ENCODE measurements at regions not wholly inside any gene's neighbourhood (a gene's known extent, or its start where the extent isn't known, plus 50 kb on each side); places are given as distances from the start of the nearest gene placed in this dataset.

GRCh38 chr5:128632264-128632663, 94.2 kb upstream of the FBN2 start:
- no peak overlapping the region for H3K27ac ChIP-seq (ENCODE audit: low read length)
- H3K36me3 ChIP-seq (ENCODE audit: control insufficient read depth in 2 of 2, insufficient read depth in 2 of 2, low read length in 2 of 2), result no peaks in the 10 kb centered on the region
- no peaks in the 10 kb centered on the region for H3K4me1 ChIP-seq (ENCODE audit: control insufficient read depth, insufficient read depth, low read length)
- no peaks in the 10 kb centered on the region for H3K27me3 ChIP-seq (ENCODE audit: control insufficient read depth in 1 of 2, insufficient read depth in 2 of 2, low read length in 2 of 2)
- H3K4me3 ChIP-seq (ENCODE audit: low read length in 2 of 2), result no peak overlapping the region
- no peaks in the 10 kb centered on the region for H3K9me3 ChIP-seq (ENCODE audit: control insufficient read depth in 2 of 2, low read length in 2 of 2)
- no peak overlapping the region for H3K9ac ChIP-seq (ENCODE audit: low read length in 2 of 2)

- Histone ChIP-seq H3K9ac (ENCODE audit: low read length in 2 of 2) (no peak overlapping the region), H3K4me3 (ENCODE audit: low read length in 2 of 2) (no peak overlapping the region), H3K27ac (ENCODE audit: low read length) (no peak overlapping the region), H3K9me3 (ENCODE audit: control insufficient read depth in 2 of 2, low read length in 2 of 2) (no peaks in the 10 kb centered on the region), H3K4me1 (ENCODE audit: control insufficient read depth, insufficient read depth, low read length) (no peaks in the 10 kb centered on the region), H3K27me3 (ENCODE audit: control insufficient read depth in 1 of 2, insufficient read depth in 2 of 2, low read length in 2 of 2) (no peaks in the 10 kb centered on the region), H3K36me3 (ENCODE audit: control insufficient read depth in 2 of 2, insufficient read depth in 2 of 2, low read length in 2 of 2) (no peaks in the 10 kb centered on the region)
These were observed 95.9 kb upstream of the FBN2 start for GRCh38 chr5:128633901-128634300.

GRCh38 chr5:128635379-128635778, 97.3 kb upstream of the FBN2 start:
- no peaks in the 10 kb centered on the region for H3K27me3 ChIP-seq (ENCODE audit: control insufficient read depth in 1 of 2, insufficient read depth in 2 of 2, low read length in 2 of 2)
- H3K4me1 ChIP-seq (ENCODE audit: control insufficient read depth, insufficient read depth, low read length), result no peaks in the 10 kb centered on the region
- H3K9me3 ChIP-seq (ENCODE audit: control insufficient read depth in 2 of 2, low read length in 2 of 2), result no peaks in the 10 kb centered on the region
- H3K27ac ChIP-seq (ENCODE audit: low read length), result no peak overlapping the region
- H3K4me3 ChIP-seq (ENCODE audit: low read length in 2 of 2), result no peak overlapping the region
- no peak overlapping the region for H3K9ac ChIP-seq (ENCODE audit: low read length in 2 of 2)
- no peaks in the 10 kb centered on the region for H3K36me3 ChIP-seq (ENCODE audit: control insufficient read depth in 2 of 2, insufficient read depth in 2 of 2, low read length in 2 of 2)

- H3K4me1 ChIP-seq (ENCODE audit: control insufficient read depth, insufficient read depth, low read length), result no peaks in the 10 kb centered on the region
- H3K9me3 ChIP-seq (ENCODE audit: control insufficient read depth in 2 of 2, low read length in 2 of 2), result no peaks in the 10 kb centered on the region
- no peak overlapping the region for H3K4me3 ChIP-seq (ENCODE audit: low read length in 2 of 2)
- H3K27me3 ChIP-seq (ENCODE audit: control insufficient read depth in 1 of 2, insufficient read depth in 2 of 2, low read length in 2 of 2), result no peaks in the 10 kb centered on the region
- no peak overlapping the region for H3K9ac ChIP-seq (ENCODE audit: low read length in 2 of 2)
- no peaks in the 10 kb centered on the region for H3K36me3 ChIP-seq (ENCODE audit: control insufficient read depth in 2 of 2, insufficient read depth in 2 of 2, low read length in 2 of 2)
- no peak overlapping the region for H3K27ac ChIP-seq (ENCODE audit: low read length)
These were observed 98.3 kb upstream of the FBN2 start for GRCh38 chr5:128636361-128636760.

- no peak overlapping the region for H3K9ac ChIP-seq (ENCODE audit: low read length in 2 of 2)
- no peaks in the 10 kb centered on the region for H3K36me3 ChIP-seq (ENCODE audit: control insufficient read depth in 2 of 2, insufficient read depth in 2 of 2, low read length in 2 of 2)
- H3K4me3 ChIP-seq (ENCODE audit: low read length in 2 of 2), result no peak overlapping the region
- H3K9me3 ChIP-seq (ENCODE audit: control insufficient read depth in 2 of 2, low read length in 2 of 2), result no peaks in the 10 kb centered on the region
- H3K4me1 ChIP-seq (ENCODE audit: control insufficient read depth, insufficient read depth, low read length), result no peaks in the 10 kb centered on the region
- no peaks in the 10 kb centered on the region for H3K27me3 ChIP-seq (ENCODE audit: control insufficient read depth in 1 of 2, insufficient read depth in 2 of 2, low read length in 2 of 2)
- no peak overlapping the region for H3K27ac ChIP-seq (ENCODE audit: low read length)
These were observed 99.0 kb upstream of the FBN2 start for GRCh38 chr5:128637031-128637430.

- Histone ChIP-seq H3K9me3 (ENCODE audit: control insufficient read depth in 2 of 2, low read length in 2 of 2) (no peaks in the 10 kb centered on the region), H3K4me1 (ENCODE audit: control insufficient read depth, insufficient read depth, low read length) (no peaks in the 10 kb centered on the region), H3K27ac (ENCODE audit: low read length) (no peak overlapping the region), H3K9ac (ENCODE audit: low read length in 2 of 2) (no peak overlapping the region), H3K4me3 (ENCODE audit: low read length in 2 of 2) (no peak overlapping the region), H3K36me3 (ENCODE audit: control insufficient read depth in 2 of 2, insufficient read depth in 2 of 2, low read length in 2 of 2) (no peaks in the 10 kb centered on the region), H3K27me3 (ENCODE audit: control insufficient read depth in 1 of 2, insufficient read depth in 2 of 2, low read length in 2 of 2) (no peaks in the 10 kb centered on the region)
These were observed 103.8 kb upstream of the FBN2 start for GRCh38 chr5:128641861-128642260.

- H3K4me1 ChIP-seq (ENCODE audit: control insufficient read depth, insufficient read depth, low read length), result no peaks in the 10 kb centered on the region
- no peaks in the 10 kb centered on the region for H3K36me3 ChIP-seq (ENCODE audit: control insufficient read depth in 2 of 2, insufficient read depth in 2 of 2, low read length in 2 of 2)
- no peak overlapping the region for H3K9ac ChIP-seq (ENCODE audit: low read length in 2 of 2)
- no peaks in the 10 kb centered on the region for H3K9me3 ChIP-seq (ENCODE audit: control insufficient read depth in 2 of 2, low read length in 2 of 2)
- H3K27ac ChIP-seq (ENCODE audit: low read length), result no peak overlapping the region
- no peak overlapping the region for H3K4me3 ChIP-seq (ENCODE audit: low read length in 2 of 2)
- no peaks in the 10 kb centered on the region for H3K27me3 ChIP-seq (ENCODE audit: control insufficient read depth in 1 of 2, insufficient read depth in 2 of 2, low read length in 2 of 2)
These were observed 106.8 kb upstream of the FBN2 start for GRCh38 chr5:128644863-128645262.

GRCh38 chr5:128645581-128645980, 107.5 kb upstream of the FBN2 start:
- no peak overlapping the region for H3K9ac ChIP-seq (ENCODE audit: low read length in 2 of 2)
- H3K4me3 ChIP-seq (ENCODE audit: low read length in 2 of 2), result no peak overlapping the region
- no peaks in the 10 kb centered on the region for H3K27me3 ChIP-seq (ENCODE audit: control insufficient read depth in 1 of 2, insufficient read depth in 2 of 2, low read length in 2 of 2)
- H3K27ac ChIP-seq (ENCODE audit: low read length), result no peak overlapping the region
- H3K4me1 ChIP-seq (ENCODE audit: control insufficient read depth, insufficient read depth, low read length), result no peaks in the 10 kb centered on the region
- no peaks in the 10 kb centered on the region for H3K36me3 ChIP-seq (ENCODE audit: control insufficient read depth in 2 of 2, insufficient read depth in 2 of 2, low read length in 2 of 2)
- no peaks in the 10 kb centered on the region for H3K9me3 ChIP-seq (ENCODE audit: control insufficient read depth in 2 of 2, low read length in 2 of 2)

- no peak overlapping the region for H3K9ac ChIP-seq (ENCODE audit: low read length in 2 of 2)
- no peaks in the 10 kb centered on the region for H3K27me3 ChIP-seq (ENCODE audit: control insufficient read depth in 1 of 2, insufficient read depth in 2 of 2, low read length in 2 of 2)
- H3K27ac ChIP-seq (ENCODE audit: low read length), result no peak overlapping the region
- no peaks in the 10 kb centered on the region for H3K36me3 ChIP-seq (ENCODE audit: control insufficient read depth in 2 of 2, insufficient read depth in 2 of 2, low read length in 2 of 2)
- no peaks in the 10 kb centered on the region for H3K4me1 ChIP-seq (ENCODE audit: control insufficient read depth, insufficient read depth, low read length)
- H3K4me3 ChIP-seq (ENCODE audit: low read length in 2 of 2), result no peak overlapping the region
- no peaks in the 10 kb centered on the region for H3K9me3 ChIP-seq (ENCODE audit: control insufficient read depth in 2 of 2, low read length in 2 of 2)
These were observed 108.1 kb upstream of the FBN2 start for GRCh38 chr5:128646176-128646575.

- Histone ChIP-seq H3K9ac (ENCODE audit: low read length in 2 of 2) (no peak overlapping the region), H3K9me3 (ENCODE audit: control insufficient read depth in 2 of 2, low read length in 2 of 2) (no peaks in the 10 kb centered on the region), H3K4me3 (ENCODE audit: low read length in 2 of 2) (no peak overlapping the region)
These were observed 111.1 kb upstream of the FBN2 start for GRCh38 chr5:128649192-128649591.

GRCh38 chr5:128662997-128663396, 125.0 kb upstream of the FBN2 start:
- H3K9ac ChIP-seq (ENCODE audit: low read length in 2 of 2), result no peak overlapping the region
- H3K4me1 ChIP-seq (ENCODE audit: control insufficient read depth, insufficient read depth, low read length), result no peaks in the 10 kb centered on the region
- no peaks in the 10 kb centered on the region for H3K36me3 ChIP-seq (ENCODE audit: control insufficient read depth in 2 of 2, insufficient read depth in 2 of 2, low read length in 2 of 2)
- H3K27ac ChIP-seq (ENCODE audit: low read length), result no peak overlapping the region
- H3K9me3 ChIP-seq (ENCODE audit: control insufficient read depth in 2 of 2, low read length in 2 of 2), result no peaks in the 10 kb centered on the region
- no peaks in the 10 kb centered on the region for H3K27me3 ChIP-seq (ENCODE audit: control insufficient read depth in 1 of 2, insufficient read depth in 2 of 2, low read length in 2 of 2)
- H3K4me3 ChIP-seq (ENCODE audit: low read length in 2 of 2), result no peak overlapping the region

More at GRCh38 chr5:128649192-128649591, 111.1 kb upstream of the FBN2 start:
- Histone ChIP-seq H3K36me3 (ENCODE audit: control insufficient read depth in 2 of 2, insufficient read depth in 2 of 2, low read length in 2 of 2) (no peaks in the 10 kb centered on the region), H3K4me1 (ENCODE audit: control insufficient read depth, insufficient read depth, low read length) (no peaks in the 10 kb centered on the region), H3K27ac (ENCODE audit: low read length) (no peak overlapping the region), H3K27me3 (ENCODE audit: control insufficient read depth in 1 of 2, insufficient read depth in 2 of 2, low read length in 2 of 2) (no peaks in the 10 kb centered on the region)

Data from stomach smooth muscle (tissue), 2 donors.